ENCODE measurements at regions not wholly inside any gene's neighbourhood (a gene's known extent, or its start where the extent isn't known, plus 50 kb on each side); places are given as distances from the start of the nearest gene placed in this dataset.

GRCh38 chr10:88193018-88193417 lies 329.6 kb downstream of the PTEN start:
- Histone ChIP-seq H3K9me3 (ENCODE audit: low read depth) (no peaks in the 10 kb centered on the region), H3K4me1 (ENCODE audit: insufficient read depth) (peaks cover 12% of the 10 kb centered on the region; the same call in 1 of the 2 replicates), H3K36me3 (ENCODE audit: low read depth) (no peaks in the 10 kb centered on the region), H2AFZ (no peak overlapping the region), H3K4me2 (ENCODE audit: unreplicated experiment) (no peak overlapping the region), H3K27me3 (replicated peaks; ENCODE audit: insufficient read depth) (no peaks in the 10 kb centered on the region), H3K27ac (no peak overlapping the region), H3K9ac (no peak overlapping the region), H3K9me2 (ENCODE audit: insufficient read depth) (no peaks in the 10 kb centered on the region), H3F3A (ENCODE audit: insufficient read depth) (peaks cover 13% of the 10 kb centered on the region; the same call in 1 of the 2 replicates), H3K4me3 (no peak overlapping the region), H4K20me1 (ENCODE audit: insufficient read depth) (no peaks in the 10 kb centered on the region), H3K79me2 (ENCODE audit: insufficient read depth) (no peaks in the 10 kb centered on the region)
- 95 to 96% methylated on average over 7 of the region's 7 CpGs for WGBS, 2 experiments (ENCODE audit: low coverage in 1 of 2, low lambda C conversion rate in 2 of 2, missing lambda C conversion rate in 2 of 2)
- no peak for TF ChIP-seq EZH2phosphoT487 (IDR thresholded peaks at IDR 0.05; ENCODE audit: insufficient read depth, low read depth)
- TF ChIP-seq EZH2 (IDR thresholded peaks at IDR 0.05; ENCODE audit: insufficient read depth, poor library complexity, severe bottlenecking), result no peak
- in situ Hi-C loops (cut with MboI), result no loop called here
- DNase-seq, result no peak

GRCh38 chr10:88194041-88194887 lies 330.8 kb downstream of the PTEN start:
- 34 to 36% methylated on average over 3 of the region's 3 CpGs for WGBS, 2 experiments (ENCODE audit: low coverage in 1 of 2, low lambda C conversion rate in 2 of 2, missing lambda C conversion rate in 2 of 2)
- H3K9me3 ChIP-seq (ENCODE audit: low read depth), result no peaks in the 10 kb centered on the region
- H3K27me3 ChIP-seq (replicated peaks; ENCODE audit: insufficient read depth), result no peaks in the 10 kb centered on the region
- peaks cover 13% of the 10 kb centered on the region; the same call in 1 of the 2 replicates for H3F3A ChIP-seq (ENCODE audit: insufficient read depth)
- no peaks in the 10 kb centered on the region for H4K20me1 ChIP-seq (ENCODE audit: insufficient read depth)
- no peak overlapping the region for H2AFZ ChIP-seq
- peaks cover 12% of the 10 kb centered on the region; the same call in 1 of the 2 replicates for H3K4me1 ChIP-seq (ENCODE audit: insufficient read depth)
- no peak overlapping the region for H3K4me2 ChIP-seq (ENCODE audit: unreplicated experiment)
- H3K36me3 ChIP-seq (ENCODE audit: low read depth), result no peaks in the 10 kb centered on the region
- H3K9ac ChIP-seq, result no peak overlapping the region
- H3K79me2 ChIP-seq (ENCODE audit: insufficient read depth), result no peaks in the 10 kb centered on the region
- in situ Hi-C loops (cut with MboI), result no loop called here
- no peak overlapping the region for H3K27ac ChIP-seq
- H3K9me2 ChIP-seq (ENCODE audit: insufficient read depth), result no peaks in the 10 kb centered on the region
- TF ChIP-seq EZH2 (IDR thresholded peaks at IDR 0.05; ENCODE audit: insufficient read depth, poor library complexity, severe bottlenecking) (no peak), EZH2phosphoT487 (IDR thresholded peaks at IDR 0.05; ENCODE audit: insufficient read depth, low read depth) (no peak)
- no peak overlapping the region for H3K4me3 ChIP-seq
- peak; percentile 66 for DNase-seq

- no peaks in the 10 kb centered on the region for H3K9me2 ChIP-seq (ENCODE audit: insufficient read depth)
- no peaks in the 10 kb centered on the region for H3K9me3 ChIP-seq (ENCODE audit: low read depth)
- H2AFZ ChIP-seq, result no peak overlapping the region
- H4K20me1 ChIP-seq (ENCODE audit: insufficient read depth), result no peaks in the 10 kb centered on the region
- no peak overlapping the region for H3K4me2 ChIP-seq (ENCODE audit: unreplicated experiment)
- H3K4me3 ChIP-seq, result no peak overlapping the region
- H3K36me3 ChIP-seq (ENCODE audit: low read depth), result no peaks in the 10 kb centered on the region
- peaks cover 13% of the 10 kb centered on the region; the same call in 1 of the 2 replicates for H3F3A ChIP-seq (ENCODE audit: insufficient read depth)
- peaks cover 12% of the 10 kb centered on the region; the same call in 1 of the 2 replicates for H3K4me1 ChIP-seq (ENCODE audit: insufficient read depth)
- no peaks in the 10 kb centered on the region for H3K79me2 ChIP-seq (ENCODE audit: insufficient read depth)
- in situ Hi-C loops (cut with MboI), result no loop called here
- no peaks in the 10 kb centered on the region for H3K27me3 ChIP-seq (replicated peaks; ENCODE audit: insufficient read depth)
- H3K27ac ChIP-seq, result no peak overlapping the region
- DNase-seq, result no peak
- TF ChIP-seq EZH2 (IDR thresholded peaks at IDR 0.05; ENCODE audit: insufficient read depth, poor library complexity, severe bottlenecking), result no peak
- TF ChIP-seq EZH2phosphoT487 (IDR thresholded peaks at IDR 0.05; ENCODE audit: insufficient read depth, low read depth), result no peak
- 2 to 6% methylated on average over 2 of the region's 2 CpGs for WGBS, 2 experiments (ENCODE audit: low coverage in 1 of 2, low lambda C conversion rate in 2 of 2, missing lambda C conversion rate in 2 of 2)
- H3K9ac ChIP-seq, result no peak overlapping the region
Observed at GRCh38 chr10:88194961-88195367, 331.5 kb downstream of the PTEN start.

- no peak overlapping the region for H2AFZ ChIP-seq
- no peaks in the 10 kb centered on the region for H3K9me3 ChIP-seq (ENCODE audit: low read depth)
- H3K9ac ChIP-seq, result no peak overlapping the region
- no peak for DNase-seq
- H3K4me1 ChIP-seq (ENCODE audit: insufficient read depth), result peaks cover 12% of the 10 kb centered on the region; the same call in 1 of the 2 replicates
- no peak for TF ChIP-seq EZH2 (IDR thresholded peaks at IDR 0.05; ENCODE audit: insufficient read depth, poor library complexity, severe bottlenecking)
- no peak for TF ChIP-seq EZH2phosphoT487 (IDR thresholded peaks at IDR 0.05; ENCODE audit: insufficient read depth, low read depth)
- H4K20me1 ChIP-seq (ENCODE audit: insufficient read depth), result no peaks in the 10 kb centered on the region
- WGBS, 2 experiments (ENCODE audit: low coverage in 1 of 2, low lambda C conversion rate in 2 of 2, missing lambda C conversion rate in 2 of 2), result 77 to 78% methylated on average over 2 of the region's 2 CpGs
- H3K36me3 ChIP-seq (ENCODE audit: low read depth), result no peaks in the 10 kb centered on the region
- in situ Hi-C loops (cut with MboI), result no loop called here
- H3K27ac ChIP-seq, result no peak overlapping the region
- H3F3A ChIP-seq (ENCODE audit: insufficient read depth), result peaks cover 13% of the 10 kb centered on the region; the same call in 1 of the 2 replicates
- no peaks in the 10 kb centered on the region for H3K79me2 ChIP-seq (ENCODE audit: insufficient read depth)
- no peaks in the 10 kb centered on the region for H3K27me3 ChIP-seq (replicated peaks; ENCODE audit: insufficient read depth)
- no peak overlapping the region for H3K4me3 ChIP-seq
- H3K9me2 ChIP-seq (ENCODE audit: insufficient read depth), result no peaks in the 10 kb centered on the region
- no peak overlapping the region for H3K4me2 ChIP-seq (ENCODE audit: unreplicated experiment)
Observed at GRCh38 chr10:88195841-88196240, 332.4 kb downstream of the PTEN start.
